ENCODE measurements at regions not wholly inside any gene's neighbourhood (a gene's known extent, or its start where the extent isn't known, plus 50 kb on each side); places are given as distances from the start of the nearest gene placed in this dataset.

DNA sequence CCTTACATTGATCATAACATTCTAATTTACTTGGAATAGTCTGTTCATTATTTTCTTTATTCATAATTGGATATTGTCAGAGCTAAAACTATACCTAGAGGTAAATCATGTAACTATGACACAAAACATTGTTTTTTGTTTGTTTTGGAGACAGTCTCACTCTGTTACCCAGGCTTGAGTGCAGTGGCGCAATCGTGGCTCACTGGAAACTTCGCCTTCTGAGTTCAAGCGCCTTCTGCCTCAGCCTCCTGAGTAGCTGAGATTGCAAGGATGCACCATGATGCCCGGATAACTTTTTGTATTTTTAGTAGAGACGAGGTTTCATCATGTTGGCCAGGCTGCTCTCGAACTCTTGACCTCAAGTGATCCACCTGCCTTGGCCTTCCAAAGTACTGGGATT lies 265.2 kb downstream of the FBXO8 start:
- TF ChIP-seq, protein P1, sequence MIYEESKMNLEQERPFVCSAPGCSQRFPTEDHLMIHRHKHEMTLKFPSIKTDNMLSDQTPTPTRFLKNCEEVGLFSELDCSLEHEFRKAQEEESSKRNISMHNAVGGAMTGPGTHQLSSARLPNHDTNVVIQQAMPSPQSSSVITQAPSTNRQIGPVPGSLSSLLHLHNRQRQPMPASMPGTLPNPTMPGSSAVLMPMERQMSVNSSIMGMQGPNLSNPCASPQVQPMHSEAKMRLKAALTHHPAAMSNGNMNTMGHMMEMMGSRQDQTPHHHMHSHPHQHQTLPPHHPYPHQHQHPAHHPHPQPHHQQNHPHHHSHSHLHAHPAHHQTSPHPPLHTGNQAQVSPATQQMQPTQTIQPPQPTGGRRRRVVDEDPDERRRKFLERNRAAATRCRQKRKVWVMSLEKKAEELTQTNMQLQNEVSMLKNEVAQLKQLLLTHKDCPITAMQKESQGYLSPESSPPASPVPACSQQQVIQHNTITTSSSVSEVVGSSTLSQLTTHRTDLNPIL (CRISPR knock-in tag; IDR thresholded peaks at IDR 0.05; ENCODE audit: low read depth) = no peak
- no peak for TF ChIP-seq CSDC2 (CRISPR knock-in tag; IDR thresholded peaks at IDR 0.05)

Data from SK-N-SH treated with all-trans-retinoic acid at 6 μM for 48 hours (cell line).